A673 (cell line): ENCODE measurements at regions not wholly inside any gene's neighbourhood (a gene's known extent, or its start where the extent isn't known, plus 50 kb on each side); places are given as distances from the start of the nearest gene placed in this dataset.

Source experiments
- BruUV-seq: library from RNA; stranded (reverse); fragments of 400-500 nt; replicated peaks from 2 replicates; lab custom pipeline; 2021; lab: Mats Ljungman, UMichigan
- CTCF ChIA-PET: fragments of 300-600 bp; sonication (Branson Sonifier 250); formaldehyde crosslinking; loops from one replicate; lab custom pipeline; 2022; ENCODE audit warnings: antibody characterized with exemption; lab: Charles Lee
- POLR2A ChIA-PET: fragments of 300-600 bp; sonication (Branson Sonifier 250); formaldehyde crosslinking; loops from one replicate; lab custom pipeline; 2022; ENCODE audit warnings: antibody characterized with exemption; ENCODE audit not compliant: low non-redundant PET; lab: Charles Lee
- DNase-seq: peaks from one replicate; pipeline ENCODE4 v3.0.0-alpha.2; 2015; ENCODE audit warnings: low spot score
- H3K27ac ChIP-seq: fragments of 200-600 bp; sonication (generic); 2 replicates; pipeline ENCODE4 v1.5.1; 2016; ENCODE audit warnings: mixed run types, low read depth, mild to moderate bottlenecking, mixed read lengths, antibody characterized with exemption, low read length; ENCODE audit not compliant: poor library complexity, severe bottlenecking
- H3K27me3 ChIP-seq: fragments of 200-600 bp; sonication (generic); replicated peaks from 2 replicates; pipeline ENCODE4 v1.6.1; 2017; ENCODE audit warnings: mixed run types, low read depth, mild to moderate bottlenecking, mixed read lengths, antibody characterized with exemption, low read length; ENCODE audit not compliant: insufficient read depth, poor library complexity
- H3K36me3 ChIP-seq: fragments of 200-600 bp; sonication (generic); 2 replicates; pipeline ENCODE4 v1.6.1; 2016; ENCODE audit warnings: mixed run types, mild to moderate bottlenecking, mixed read lengths, antibody characterized with exemption, low read length; ENCODE audit not compliant: insufficient read depth, poor library complexity, severe bottlenecking
- H3K4me1 ChIP-seq: fragments of 200-600 bp; sonication (generic); 2 replicates; pipeline ENCODE4 v1.6.1; 2017; ENCODE audit warnings: mixed run types, mild to moderate bottlenecking, mixed read lengths, antibody characterized with exemption, low read length; ENCODE audit not compliant: insufficient read depth, poor library complexity, severe bottlenecking
- H3K4me3 ChIP-seq: fragments of 200-600 bp; sonication (generic); 2 replicates; pipeline ENCODE4 v1.5.1; 2016; ENCODE audit warnings: low read depth, mixed run types, mild to moderate bottlenecking, mixed read lengths, low read length; ENCODE audit not compliant: poor library complexity, severe bottlenecking
- H3K9me3 ChIP-seq: fragments of 200-600 bp; sonication (generic); 2 replicates; pipeline ENCODE4 v1.6.1; 2016; ENCODE audit warnings: mixed run types, low read depth, mild to moderate bottlenecking, mixed read lengths, antibody characterized with exemption, low read length; ENCODE audit not compliant: poor library complexity, severe bottlenecking
- EZH2 ChIP-seq: fragments of 200-600 bp; sonication (generic); IDR thresholded peaks from 2 replicates; pipeline ENCODE4 v1.6.1; 2017; ENCODE audit warnings: borderline replicate concordance, low read depth, mild to moderate bottlenecking, mixed read lengths, antibody characterized with exemption, low read length; ENCODE audit not compliant: poor library complexity, severe bottlenecking
- intact Hi-C: fragments of 100-400 bp; cut with micrococcal nuclease; formaldehyde crosslinking; loops from one replicate; pipeline ENCODE4 v1.10.0; 2022; ENCODE audit not compliant: unreplicated experiment
- TF ChIP-seq, protein P1 (sequence below): fragments of 300-800, 200-600 bp; sonication (generic); conservative IDR thresholded peaks from 2 replicates; pipeline ENCODE4 v1.5.1; 2017; ENCODE audit warnings: low read depth, mild to moderate bottlenecking, antibody characterized with exemption, low read length, moderate library complexity, mixed read lengths

DNA sequence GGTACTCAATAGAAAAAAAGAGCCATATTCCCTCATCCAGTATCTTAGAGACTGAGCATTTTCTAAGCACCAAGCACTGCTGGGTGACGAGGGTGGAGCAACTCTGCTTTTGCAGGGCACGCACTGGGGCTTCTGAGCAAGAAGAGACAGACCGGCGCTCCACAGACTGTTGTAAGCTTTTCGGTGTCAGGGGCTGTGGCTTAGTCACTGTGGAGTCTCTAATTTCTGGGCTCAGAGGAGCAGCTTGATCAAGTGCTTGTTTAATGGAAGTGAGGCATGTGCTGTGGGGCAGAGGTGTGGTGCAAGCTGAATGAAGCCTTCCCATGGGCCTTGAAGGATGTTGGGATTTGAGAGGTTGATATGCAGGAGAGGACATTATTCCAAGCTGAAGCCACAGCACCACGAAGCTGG, 227.1 kb downstream of the MYCN start:
- CTCF ChIA-PET: no interaction called here
- H3K27me3 ChIP-seq: peaks cover 10% of the 10 kb centered on the region
- H3K9me3 ChIP-seq: no peaks in the 10 kb centered on the region
- POLR2A ChIA-PET: no interaction called here
- intact Hi-C loops: no loop called here
- H3K4me3 ChIP-seq: no peak overlapping the region
- H3K4me1 ChIP-seq: no peaks in the 10 kb centered on the region
- TF ChIP-seq EZH2: no peak
- TF ChIP-seq, protein P1, sequence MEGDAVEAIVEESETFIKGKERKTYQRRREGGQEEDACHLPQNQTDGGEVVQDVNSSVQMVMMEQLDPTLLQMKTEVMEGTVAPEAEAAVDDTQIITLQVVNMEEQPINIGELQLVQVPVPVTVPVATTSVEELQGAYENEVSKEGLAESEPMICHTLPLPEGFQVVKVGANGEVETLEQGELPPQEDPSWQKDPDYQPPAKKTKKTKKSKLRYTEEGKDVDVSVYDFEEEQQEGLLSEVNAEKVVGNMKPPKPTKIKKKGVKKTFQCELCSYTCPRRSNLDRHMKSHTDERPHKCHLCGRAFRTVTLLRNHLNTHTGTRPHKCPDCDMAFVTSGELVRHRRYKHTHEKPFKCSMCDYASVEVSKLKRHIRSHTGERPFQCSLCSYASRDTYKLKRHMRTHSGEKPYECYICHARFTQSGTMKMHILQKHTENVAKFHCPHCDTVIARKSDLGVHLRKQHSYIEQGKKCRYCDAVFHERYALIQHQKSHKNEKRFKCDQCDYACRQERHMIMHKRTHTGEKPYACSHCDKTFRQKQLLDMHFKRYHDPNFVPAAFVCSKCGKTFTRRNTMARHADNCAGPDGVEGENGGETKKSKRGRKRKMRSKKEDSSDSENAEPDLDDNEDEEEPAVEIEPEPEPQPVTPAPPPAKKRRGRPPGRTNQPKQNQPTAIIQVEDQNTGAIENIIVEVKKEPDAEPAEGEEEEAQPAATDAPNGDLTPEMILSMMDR: no peak
- BruUV-seq: no TSS peak
- DNase-seq: no peak
- no peak overlapping the region for H3K27ac ChIP-seq
- H3K36me3 ChIP-seq: no peaks in the 10 kb centered on the region

DNA sequence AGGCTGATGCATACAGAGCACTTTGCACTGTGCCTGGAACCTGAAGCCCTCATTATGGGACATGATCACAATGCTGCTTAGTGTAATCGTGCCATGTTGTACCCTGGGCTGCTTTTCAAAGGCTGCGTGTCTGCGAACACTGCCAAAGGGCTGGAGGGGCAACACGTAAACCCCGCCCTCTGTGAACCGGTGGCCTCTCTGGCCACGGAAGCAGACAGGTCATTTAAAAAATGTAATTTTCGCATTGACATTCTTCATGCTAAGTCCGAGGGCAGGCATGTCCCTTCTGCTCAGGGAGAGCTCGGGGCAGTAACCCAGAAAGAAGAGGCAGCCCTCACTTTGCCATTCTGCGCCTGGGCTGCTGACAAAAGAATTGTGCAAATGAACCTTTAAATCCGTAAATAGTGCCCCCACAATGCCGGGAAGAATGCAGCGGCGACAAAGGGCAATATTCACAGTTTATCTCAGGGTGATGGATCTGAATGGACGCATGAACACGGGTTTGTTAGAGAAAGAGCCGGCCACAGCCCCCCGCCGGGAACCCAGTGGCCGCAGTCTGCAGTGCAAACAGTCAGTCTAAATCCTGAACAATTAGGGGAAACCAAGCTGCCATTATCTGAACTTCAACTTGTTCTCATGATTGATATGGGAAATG, 226.1 kb downstream of the MYCN start:
- Histone ChIP-seq H3K27me3 (peaks cover 7% of the 10 kb centered on the region), H3K4me1 (no peaks in the 10 kb centered on the region), H3K27ac (no peak overlapping the region), H3K36me3 (no peaks in the 10 kb centered on the region), H3K9me3 (no peaks in the 10 kb centered on the region), H3K4me3 (no peak overlapping the region)
- ChIA-PET POLR2A (no interaction called here), CTCF (no interaction called here)
- intact Hi-C loops: no loop called here
- no peak for TF ChIP-seq EZH2
- TF ChIP-seq, protein P1: no peak
- no peak for DNase-seq
- BruUV-seq: no TSS peak

DNA sequence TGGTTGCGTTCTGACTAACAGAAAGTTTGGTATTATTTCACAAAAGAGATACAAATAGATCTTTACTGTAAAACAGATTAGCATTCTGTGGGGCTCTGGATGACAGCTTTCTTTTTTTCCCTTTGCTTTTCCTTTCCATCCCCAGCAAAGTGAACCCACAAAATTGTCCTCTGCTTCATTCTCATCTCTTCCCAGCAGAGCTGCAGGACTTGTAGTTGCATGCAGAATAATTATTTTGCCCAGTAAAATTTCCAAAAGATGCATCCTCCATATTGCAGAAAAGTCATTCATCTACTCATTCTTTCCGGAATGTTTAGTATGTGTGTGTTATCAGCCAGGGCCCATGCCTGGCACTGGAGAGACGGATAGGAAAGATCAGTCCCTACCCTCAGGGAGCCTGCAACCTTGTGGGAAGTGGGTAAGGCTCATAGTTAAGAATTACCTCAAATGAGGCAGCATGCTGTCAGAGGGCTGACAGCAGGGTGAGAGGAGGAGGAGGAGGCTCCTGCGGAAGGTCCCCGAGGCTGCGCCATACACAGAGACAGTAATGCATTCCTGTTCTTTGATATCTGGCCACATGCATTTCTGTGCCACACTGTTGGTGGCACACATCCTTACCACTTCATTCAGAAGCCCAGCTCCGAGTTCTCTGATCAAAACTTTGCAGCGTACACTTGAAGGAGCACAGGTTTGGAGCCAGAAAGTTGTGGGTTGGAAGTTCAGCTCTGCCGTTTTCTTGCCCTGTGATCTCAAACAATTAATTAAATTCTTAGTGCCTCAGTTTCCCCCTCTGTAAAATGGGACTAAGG, 225.4 kb downstream of the MYCN start:
- POLR2A ChIA-PET: no interaction called here
- Histone ChIP-seq H3K4me3 (no peak overlapping the region), H3K27me3 (peaks cover 7% of the 10 kb centered on the region), H3K36me3 (no peaks in the 10 kb centered on the region), H3K4me1 (no peaks in the 10 kb centered on the region), H3K27ac (no peak overlapping the region), H3K9me3 (no peaks in the 10 kb centered on the region)
- intact Hi-C loops: no loop called here
- no TSS peak for BruUV-seq
- CTCF ChIA-PET: no interaction called here
- DNase-seq: no peak
- TF ChIP-seq, protein P1: no peak
- no peak for TF ChIP-seq EZH2
